CD14-positive monocyte (primary cell): ENCODE measurements at regions not wholly inside any gene's neighbourhood (a gene's known extent, or its start where the extent isn't known, plus 50 kb on each side); places are given as distances from the start of the nearest gene placed in this dataset.

Experiments
- DNase-seq, 3 donors: peaks; one replicate each; pipeline ENCODE4 v3.0.0-alpha.2; 2011 to 2022
- H2AFZ ChIP-seq: 2 replicates; pipeline ENCODE4 v1.6.0; 2012; ENCODE audit warnings: mild to moderate bottlenecking, low read depth, low read length, inconsistent platforms; ENCODE audit not compliant: insufficient read depth, poor library complexity, severe bottlenecking
- H3K27ac ChIP-seq, 2 donors: 1 replicate in 1 of 2; 2 replicates in 1 of 2; pipeline ENCODE4 v1.5.1; 2012 to 2013; ENCODE audit warnings: low read length in 2 of 2, control low read depth in 1 of 2, inconsistent platforms in 1 of 2, low read depth in 1 of 2, mild to moderate bottlenecking in 1 of 2
- H3K27me3 ChIP-seq, 2 donors: one replicate each; pipeline versions ENCODE4 v1.6.0 to v1.6.1; 2011 to 2013; ENCODE audit warnings: low read length in 2 of 2; ENCODE audit not compliant: control insufficient read depth in 2 of 2, insufficient read depth in 2 of 2
- H3K36me3 ChIP-seq, 2 donors: replicated peaks in 1 of 2; 1 replicate in 1 of 2; 2 replicates in 1 of 2; pipeline versions ENCODE4 v1.5.1 to v1.6.1; 2012 to 2013; ENCODE audit warnings: low read length in 2 of 2, control low read depth in 1 of 2, inconsistent platforms in 1 of 2, mild to moderate bottlenecking in 1 of 2; ENCODE audit not compliant: insufficient read depth in 2 of 2, control insufficient read depth in 1 of 2
- H3K4me1 ChIP-seq, 2 donors: 1 replicate in 1 of 2; 2 replicates in 1 of 2; pipeline versions ENCODE4 v1.5.1 to v1.6.1; 2012 to 2013; ENCODE audit warnings: low read length in 2 of 2, control low read depth in 1 of 2, inconsistent platforms in 1 of 2, mild to moderate bottlenecking in 1 of 2, moderate library complexity in 1 of 2; ENCODE audit not compliant: insufficient read depth in 2 of 2, control insufficient read depth in 1 of 2
- H3K4me2 ChIP-seq: replicated peaks from 2 replicates; pipeline ENCODE3; 2012; ENCODE audit warnings: low read length, moderate library complexity, mild to moderate bottlenecking; ENCODE audit not compliant: poor library complexity, severe bottlenecking; ENCODE audit errors: extremely low read depth
- H3K4me3 ChIP-seq, 3 experiments: fragments of 200-600 bp in 1 of 3; sonication (generic) in 1 of 3; replicated peaks in 1 of 3; 1 replicate in 2 of 3; 2 replicates in 1 of 3; pipeline ENCODE4 v1.5.1; 2011 to 2013; ENCODE audit warnings: low read length in 3 of 3, mild to moderate bottlenecking in 3 of 3, control low read depth in 2 of 3, low read depth in 2 of 3, inconsistent platforms in 1 of 3, moderate library complexity in 1 of 3
- H3K79me2 ChIP-seq: 2 replicates; pipeline ENCODE4 v1.6.0; 2012; ENCODE audit warnings: mild to moderate bottlenecking, control low read depth, inconsistent platforms, low read length, moderate library complexity; ENCODE audit not compliant: insufficient read depth
- H3K9ac ChIP-seq: 2 replicates; pipeline ENCODE4 v1.6.0; 2017; ENCODE audit warnings: low read length, mild to moderate bottlenecking; ENCODE audit not compliant: insufficient read depth, poor library complexity, severe bottlenecking
- H3K9me3 ChIP-seq, 2 donors: replicated peaks in 1 of 2; 1 replicate in 1 of 2; 2 replicates in 1 of 2; pipeline versions ENCODE4 v1.5.1 to v1.6.1; 2012 to 2013; ENCODE audit warnings: low read length in 2 of 2, control low read depth in 1 of 2; ENCODE audit not compliant: control insufficient read depth in 1 of 2, insufficient read depth in 1 of 2
- H4K20me1 ChIP-seq: 2 replicates; pipeline ENCODE4 v1.6.0; 2012; ENCODE audit warnings: mild to moderate bottlenecking, low read length, control low read depth, moderate library complexity; ENCODE audit not compliant: insufficient read depth
- H3K27ac Mint-ChIP-seq, 7 donors: one replicate each; pipeline ENCODE4 v1.8.0; 2020; ENCODE audit warnings: mild to moderate bottlenecking in 7 of 7, mixed read lengths in 7 of 7, moderate library complexity in 6 of 7, inconsistent platforms in 2 of 7
- H3K27me3 Mint-ChIP-seq, 3 donors: one replicate each; pipeline ENCODE4 v1.8.0; 2021 to 2022; ENCODE audit warnings: low read depth in 3 of 3, mild to moderate bottlenecking in 3 of 3, mixed read lengths in 3 of 3, moderate library complexity in 3 of 3, inconsistent platforms in 1 of 3
- H3K36me3 Mint-ChIP-seq, 2 donors: one replicate each; pipeline ENCODE4 v1.8.0; 2020; ENCODE audit warnings: mixed read lengths in 2 of 2, inconsistent platforms in 1 of 2, mild to moderate bottlenecking in 1 of 2
- H3K4me1 Mint-ChIP-seq: one replicate; pipeline ENCODE4 v1.8.0; 2020; ENCODE audit warnings: mild to moderate bottlenecking, mixed read lengths
- H3K4me3 Mint-ChIP-seq, 2 donors: one replicate each; pipeline ENCODE4 v1.8.0; 2020; ENCODE audit warnings: mild to moderate bottlenecking in 2 of 2, mixed read lengths in 2 of 2, moderate library complexity in 1 of 2
- H3K9me3 Mint-ChIP-seq, 7 donors: one replicate each; pipeline ENCODE4 v1.8.0; 2020 to 2022; ENCODE audit warnings: mixed read lengths in 7 of 7, mild to moderate bottlenecking in 6 of 7, moderate library complexity in 6 of 7, inconsistent platforms in 2 of 7
- CTCF ChIP-seq: fragments of 200-600 bp; IDR thresholded peaks from one replicate; pipeline ENCODE4 v1.8.0; 2022; ENCODE audit warnings: antibody characterized with exemption, mild to moderate bottlenecking
- WGBS: methylation state at CpG from one replicate; pipeline ENCODE4 v1.1.5; 2013; ENCODE audit warnings: missing lambda C conversion rate; ENCODE audit not compliant: insufficient coverage; 5-methylcytosine and 5-hydroxymethylcytosine counted together
- intact Hi-C, 2 donors: fragments of 100-400 bp; cut with micrococcal nuclease; formaldehyde crosslinking; loops; one replicate each; pipeline versions ENCODE4 v1.15.0 to v1.15.1; 2023

DNA sequence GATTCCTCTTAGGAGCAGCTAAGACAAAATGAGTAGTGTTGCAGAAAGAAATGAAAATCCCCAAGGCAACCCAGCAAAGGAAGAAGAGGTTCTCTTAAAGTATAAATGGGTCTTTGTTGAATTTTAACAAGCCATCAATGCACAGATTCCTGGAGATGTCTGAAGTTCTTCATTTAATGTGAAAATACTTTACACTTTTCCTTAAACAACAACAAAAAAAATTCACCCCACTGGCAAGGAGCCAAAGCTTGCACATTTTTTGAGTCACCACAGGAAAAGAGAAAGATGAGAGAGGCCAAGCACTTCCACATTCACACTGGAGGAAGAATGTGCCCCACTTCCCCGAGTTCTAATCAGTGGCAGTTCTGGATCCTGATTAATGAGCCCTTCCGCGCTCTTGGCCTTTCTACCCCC, 286.4 kb upstream of the MEOX2 start:
- Histone ChIP-seq H3K4me3 (peak overlapping the region in 1 of 3 experiments; percentile 36), H2AFZ (no peak overlapping the region), H3K9ac (no peak overlapping the region), H3K27me3 (no peaks in the 10 kb centered on the region), H3K4me2 (peak overlapping the region; percentile 21), H3K9me3 (no peaks in the 10 kb centered on the region), H3K36me3 (no peaks in the 10 kb centered on the region), H4K20me1 (no peaks in the 10 kb centered on the region), H3K27ac (no peak overlapping the region), H3K79me2 (no peaks in the 10 kb centered on the region), H3K4me1 (peaks cover 11 to 17% of the 10 kb centered on the region in 2 donors)
- peak overlapping the region in 3 of 7 donors; percentile 0 to 55 (median 14) for H3K27ac Mint-ChIP-seq
- no peaks in the 10 kb centered on the region for H3K27me3 Mint-ChIP-seq
- no peak for TF ChIP-seq CTCF
- peak in 2 of 3 donors; percentile 11 to 46 for DNase-seq
- no CpG with 5 or more reads among the region's 3 CpGs for WGBS
- H3K9me3 Mint-ChIP-seq, result peaks cover 0 to 1% (median 0%) of the 10 kb centered on the region in 7 donors
- no peaks in the 10 kb centered on the region for H3K36me3 Mint-ChIP-seq
- H3K4me1 Mint-ChIP-seq, result peaks cover 10% of the 10 kb centered on the region
- intact Hi-C loops, result no loop called here
- peak overlapping the region in 1 of 2 donors; percentile 54 for H3K4me3 Mint-ChIP-seq

DNA sequence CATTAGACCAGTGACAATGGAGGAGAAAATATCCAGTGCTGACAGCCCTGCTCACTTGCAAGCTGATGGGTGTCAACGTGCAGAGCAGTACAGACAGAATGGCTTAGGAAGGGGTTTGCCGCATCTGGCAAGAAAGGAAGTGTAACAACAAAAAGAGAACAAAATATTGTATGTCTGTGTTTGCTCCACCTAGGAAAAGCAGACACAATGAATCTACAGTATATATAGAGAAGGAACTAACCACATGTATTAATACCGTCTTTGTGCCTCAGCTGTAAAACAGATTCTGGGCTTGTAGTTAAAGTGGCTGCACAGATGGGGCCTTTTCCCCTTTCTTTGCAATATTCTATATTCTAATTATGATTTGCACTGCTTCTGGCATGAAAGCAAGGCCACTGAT, 281.1 kb upstream of the MEOX2 start:
- no peaks in the 10 kb centered on the region for H3K27me3 Mint-ChIP-seq
- Histone ChIP-seq H3K79me2 (no peaks in the 10 kb centered on the region), H3K4me3 (no peak overlapping the region), H3K27ac (no peak overlapping the region), H3K9ac (no peak overlapping the region), H3K9me3 (peaks cover 0 to 3% of the 10 kb centered on the region in 2 donors), H3K4me1 (peaks cover 0 to 1% of the 10 kb centered on the region in 2 donors), H2AFZ (no peak overlapping the region), H3K36me3 (no peaks in the 10 kb centered on the region), H3K27me3 (no peaks in the 10 kb centered on the region), H4K20me1 (no peaks in the 10 kb centered on the region), H3K4me2 (no peak overlapping the region)
- TF ChIP-seq CTCF, result no peak
- DNase-seq, result no peak
- H3K4me3 Mint-ChIP-seq, result no peak overlapping the region
- no peaks in the 10 kb centered on the region for H3K36me3 Mint-ChIP-seq
- intact Hi-C loops, result no loop called here
- H3K27ac Mint-ChIP-seq, result no peak overlapping the region
- WGBS, result 33% methylated on average over 1 of the region's 3 CpGs
- peaks cover 0 to 7% (median 4%) of the 10 kb centered on the region in 7 donors for H3K9me3 Mint-ChIP-seq
- H3K4me1 Mint-ChIP-seq, result peaks cover 2% of the 10 kb centered on the region
